Mammary epithelial cell (primary cell): ENCODE measurements at regions not wholly inside any gene's neighbourhood (a gene's known extent, or its start where the extent isn't known, plus 50 kb on each side); places are given as distances from the start of the nearest gene placed in this dataset.

ENCODE experiments used
- CTCF ChIP-seq, 2 donors: IDR thresholded peaks in 1 of 2; conservative IDR thresholded peaks in 1 of 2; 2 replicates each; pipeline ENCODE4 v1.5.1; 2011 to 2012; ENCODE audit warnings: inconsistent platforms in 2 of 2, low read length in 2 of 2, mild to moderate bottlenecking in 2 of 2, control low read depth in 1 of 2, low read depth in 1 of 2; ENCODE audit not compliant: insufficient read depth in 1 of 2; ENCODE audit errors: extremely low read depth in 1 of 2
- EZH2 ChIP-seq: IDR thresholded peaks from 2 replicates; pipeline ENCODE4 v1.6.1; 2012; ENCODE audit warnings: low read length, inconsistent platforms, borderline replicate concordance

- TF ChIP-seq CTCF (conservative IDR thresholded peaks at IDR 0.05 in 1 of 2, IDR thresholded peaks at IDR 0.05 in 1 of 2; ENCODE audit: extremely low read depth in 1 of 2, insufficient read depth in 1 of 2, low read depth in 1 of 2, low read length in 2 of 2), result no peak
- no peak for TF ChIP-seq EZH2
Observed at GRCh38 chr4:82276332-82276640, 97.5 kb downstream of the HNRNPD start.
